CD14-positive monocyte (primary cell): ENCODE measurements at regions not wholly inside any gene's neighbourhood (a gene's known extent, or its start where the extent isn't known, plus 50 kb on each side); places are given as distances from the start of the nearest gene placed in this dataset.

Experiments used
- DNase-seq, 3 donors: peaks; one replicate each; pipeline ENCODE4 v3.0.0-alpha.2; 2011 to 2022
- H2AFZ ChIP-seq: 2 replicates; pipeline ENCODE4 v1.6.0; 2012; ENCODE audit warnings: mild to moderate bottlenecking, low read depth, low read length, inconsistent platforms; ENCODE audit not compliant: insufficient read depth, poor library complexity, severe bottlenecking
- H3K27ac ChIP-seq, 2 donors: 1 replicate in 1 of 2; 2 replicates in 1 of 2; pipeline ENCODE4 v1.5.1; 2012 to 2013; ENCODE audit warnings: low read length in 2 of 2, control low read depth in 1 of 2, inconsistent platforms in 1 of 2, low read depth in 1 of 2, mild to moderate bottlenecking in 1 of 2
- H3K27me3 ChIP-seq, 2 donors: one replicate each; pipeline versions ENCODE4 v1.6.0 to v1.6.1; 2011 to 2013; ENCODE audit warnings: low read length in 2 of 2; ENCODE audit not compliant: control insufficient read depth in 2 of 2, insufficient read depth in 2 of 2
- H3K36me3 ChIP-seq, 2 donors: replicated peaks in 1 of 2; 1 replicate in 1 of 2; 2 replicates in 1 of 2; pipeline versions ENCODE4 v1.5.1 to v1.6.1; 2012 to 2013; ENCODE audit warnings: low read length in 2 of 2, control low read depth in 1 of 2, inconsistent platforms in 1 of 2, mild to moderate bottlenecking in 1 of 2; ENCODE audit not compliant: insufficient read depth in 2 of 2, control insufficient read depth in 1 of 2
- H3K4me1 ChIP-seq, 2 donors: 1 replicate in 1 of 2; 2 replicates in 1 of 2; pipeline versions ENCODE4 v1.5.1 to v1.6.1; 2012 to 2013; ENCODE audit warnings: low read length in 2 of 2, control low read depth in 1 of 2, inconsistent platforms in 1 of 2, mild to moderate bottlenecking in 1 of 2, moderate library complexity in 1 of 2; ENCODE audit not compliant: insufficient read depth in 2 of 2, control insufficient read depth in 1 of 2
- H3K4me2 ChIP-seq: replicated peaks from 2 replicates; pipeline ENCODE3; 2012; ENCODE audit warnings: low read length, moderate library complexity, mild to moderate bottlenecking; ENCODE audit not compliant: poor library complexity, severe bottlenecking; ENCODE audit errors: extremely low read depth
- H3K4me3 ChIP-seq, 3 experiments: fragments of 200-600 bp in 1 of 3; sonication (generic) in 1 of 3; replicated peaks in 1 of 3; 1 replicate in 2 of 3; 2 replicates in 1 of 3; pipeline ENCODE4 v1.5.1; 2011 to 2013; ENCODE audit warnings: low read length in 3 of 3, mild to moderate bottlenecking in 3 of 3, control low read depth in 2 of 3, low read depth in 2 of 3, inconsistent platforms in 1 of 3, moderate library complexity in 1 of 3
- H3K79me2 ChIP-seq: 2 replicates; pipeline ENCODE4 v1.6.0; 2012; ENCODE audit warnings: mild to moderate bottlenecking, control low read depth, inconsistent platforms, low read length, moderate library complexity; ENCODE audit not compliant: insufficient read depth
- H3K9ac ChIP-seq: 2 replicates; pipeline ENCODE4 v1.6.0; 2017; ENCODE audit warnings: low read length, mild to moderate bottlenecking; ENCODE audit not compliant: insufficient read depth, poor library complexity, severe bottlenecking
- H3K9me3 ChIP-seq, 2 donors: replicated peaks in 1 of 2; 1 replicate in 1 of 2; 2 replicates in 1 of 2; pipeline versions ENCODE4 v1.5.1 to v1.6.1; 2012 to 2013; ENCODE audit warnings: low read length in 2 of 2, control low read depth in 1 of 2; ENCODE audit not compliant: control insufficient read depth in 1 of 2, insufficient read depth in 1 of 2
- H4K20me1 ChIP-seq: 2 replicates; pipeline ENCODE4 v1.6.0; 2012; ENCODE audit warnings: mild to moderate bottlenecking, low read length, control low read depth, moderate library complexity; ENCODE audit not compliant: insufficient read depth
- H3K27ac Mint-ChIP-seq, 7 donors: one replicate each; pipeline ENCODE4 v1.8.0; 2020; ENCODE audit warnings: mild to moderate bottlenecking in 7 of 7, mixed read lengths in 7 of 7, moderate library complexity in 6 of 7, inconsistent platforms in 2 of 7
- H3K27me3 Mint-ChIP-seq, 3 donors: one replicate each; pipeline ENCODE4 v1.8.0; 2021 to 2022; ENCODE audit warnings: low read depth in 3 of 3, mild to moderate bottlenecking in 3 of 3, mixed read lengths in 3 of 3, moderate library complexity in 3 of 3, inconsistent platforms in 1 of 3
- H3K36me3 Mint-ChIP-seq, 2 donors: one replicate each; pipeline ENCODE4 v1.8.0; 2020; ENCODE audit warnings: mixed read lengths in 2 of 2, inconsistent platforms in 1 of 2, mild to moderate bottlenecking in 1 of 2
- H3K4me1 Mint-ChIP-seq: one replicate; pipeline ENCODE4 v1.8.0; 2020; ENCODE audit warnings: mild to moderate bottlenecking, mixed read lengths
- H3K4me3 Mint-ChIP-seq, 2 donors: one replicate each; pipeline ENCODE4 v1.8.0; 2020; ENCODE audit warnings: mild to moderate bottlenecking in 2 of 2, mixed read lengths in 2 of 2, moderate library complexity in 1 of 2
- H3K9me3 Mint-ChIP-seq, 7 donors: one replicate each; pipeline ENCODE4 v1.8.0; 2020 to 2022; ENCODE audit warnings: mixed read lengths in 7 of 7, mild to moderate bottlenecking in 6 of 7, moderate library complexity in 6 of 7, inconsistent platforms in 2 of 7
- CTCF ChIP-seq: fragments of 200-600 bp; IDR thresholded peaks from one replicate; pipeline ENCODE4 v1.8.0; 2022; ENCODE audit warnings: antibody characterized with exemption, mild to moderate bottlenecking
- WGBS: methylation state at CpG from one replicate; pipeline ENCODE4 v1.1.5; 2013; ENCODE audit warnings: missing lambda C conversion rate; ENCODE audit not compliant: insufficient coverage; 5-methylcytosine and 5-hydroxymethylcytosine counted together
- intact Hi-C, 2 donors: fragments of 100-400 bp; cut with micrococcal nuclease; formaldehyde crosslinking; loops; one replicate each; pipeline versions ENCODE4 v1.15.0 to v1.15.1; 2023

- H3K36me3 Mint-ChIP-seq = no peaks in the 10 kb centered on the region
- H3K36me3 ChIP-seq = no peaks in the 10 kb centered on the region
- H3K4me1 Mint-ChIP-seq = no peaks in the 10 kb centered on the region
- H3K9ac ChIP-seq = no peak overlapping the region
- H3K27me3 ChIP-seq = no peaks in the 10 kb centered on the region
- no peaks in the 10 kb centered on the region for H4K20me1 ChIP-seq
- peaks cover 0 to 2% (median 0%) of the 10 kb centered on the region in 3 donors for H3K27me3 Mint-ChIP-seq
- no peak overlapping the region for H2AFZ ChIP-seq
- H3K79me2 ChIP-seq = no peaks in the 10 kb centered on the region
- H3K27ac ChIP-seq = no peak overlapping the region
- no peak for TF ChIP-seq CTCF
- intact Hi-C loops = no loop called here
- peaks cover 0 to 6% (median under 1%) of the 10 kb centered on the region in 7 donors for H3K9me3 Mint-ChIP-seq
- 92% methylated on average over 2 of the region's 4 CpGs for WGBS
- H3K9me3 ChIP-seq = no peaks in the 10 kb centered on the region
- H3K4me3 Mint-ChIP-seq = no peak overlapping the region
- no peak overlapping the region for H3K4me2 ChIP-seq
- no peaks in the 10 kb centered on the region for H3K4me1 ChIP-seq
- no peak overlapping the region for H3K27ac Mint-ChIP-seq
- no peak overlapping the region for H3K4me3 ChIP-seq
- no peak for DNase-seq
These were observed 116.9 kb upstream of the MPDZ start for GRCh38 chr9:13396418-13396817.

- H3K9ac ChIP-seq = no peak overlapping the region
- TF ChIP-seq CTCF = no peak
- H3K4me2 ChIP-seq = no peak overlapping the region
- H3K9me3 ChIP-seq = no peaks in the 10 kb centered on the region
- no peaks in the 10 kb centered on the region for H3K27me3 ChIP-seq
- H2AFZ ChIP-seq = no peak overlapping the region
- H3K36me3 Mint-ChIP-seq = no peaks in the 10 kb centered on the region
- no peak overlapping the region for H3K4me3 Mint-ChIP-seq
- H3K36me3 ChIP-seq = no peaks in the 10 kb centered on the region
- H3K9me3 Mint-ChIP-seq = peaks cover 0 to 8% (median 2%) of the 10 kb centered on the region in 7 donors
- no peaks in the 10 kb centered on the region for H3K4me1 Mint-ChIP-seq
- no peak overlapping the region for H3K27ac Mint-ChIP-seq
- H3K4me3 ChIP-seq = no peak overlapping the region
- H3K27ac ChIP-seq = no peak overlapping the region
- H3K4me1 ChIP-seq = no peaks in the 10 kb centered on the region
- no peaks in the 10 kb centered on the region for H3K79me2 ChIP-seq
- H4K20me1 ChIP-seq = no peaks in the 10 kb centered on the region
- intact Hi-C loops = no loop called here
- no peak for DNase-seq
- peaks cover 0 to 2% (median 0%) of the 10 kb centered on the region in 3 donors for H3K27me3 Mint-ChIP-seq
These were observed 115.7 kb upstream of the MPDZ start for GRCh38 chr9:13395156-13395555.
